GM19395 (cell line): ENCODE measurements at regions not wholly inside any gene's neighbourhood (a gene's known extent, or its start where the extent isn't known, plus 50 kb on each side); places are given as distances from the start of the nearest gene placed in this dataset.

ENCODE experiments used
- ATAC-seq: cut with Tn5 transposase; IDR thresholded peaks from one replicate; pipeline ENCODE4 v1.9.1; 2021; ENCODE audit warnings: mild to moderate bottlenecking, moderate library complexity; ENCODE audit not compliant: unreplicated experiment

DNA sequence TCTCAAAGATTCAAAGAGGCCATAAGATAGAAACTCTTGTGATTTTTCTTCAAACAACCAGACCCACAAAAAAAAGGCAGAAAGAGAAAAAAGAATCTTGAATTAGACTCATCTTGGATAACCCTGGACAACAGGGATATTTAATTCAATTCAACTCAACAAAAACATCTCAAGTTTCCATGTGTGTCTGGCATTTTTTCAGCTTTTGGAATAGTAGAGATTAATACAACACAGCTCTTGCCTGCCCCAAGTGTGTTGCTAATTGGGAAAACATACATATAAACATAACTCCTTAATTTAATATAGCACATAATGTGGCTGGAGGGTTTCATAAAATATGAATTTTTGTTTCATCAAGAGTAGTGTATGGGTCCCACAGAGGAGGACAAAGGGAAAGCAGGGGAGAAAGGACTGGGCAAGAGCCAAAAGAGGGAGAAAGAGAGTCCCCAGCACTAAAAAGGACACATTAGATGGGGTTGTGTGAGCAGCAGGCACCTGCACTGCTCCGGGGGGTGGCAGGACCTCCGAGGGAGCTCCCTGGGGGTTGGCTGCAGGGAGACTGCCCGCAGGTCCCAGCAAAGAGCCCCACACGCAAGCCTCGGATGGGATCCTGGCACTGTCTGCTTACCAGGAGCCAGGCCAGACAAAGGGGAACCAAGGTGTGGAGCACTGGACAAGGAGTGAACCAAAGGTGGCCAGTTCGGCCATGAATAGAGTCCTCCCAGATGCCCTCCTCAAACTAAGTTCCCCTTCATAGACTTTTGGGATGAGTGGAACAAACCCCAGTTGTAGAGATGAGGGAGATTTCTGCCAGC lies 65.6 kb upstream of the TMEM72 start:
- ATAC-seq, result no peak

- no peak for ATAC-seq
Measured at GRCh38 chr10:44847110-44847509, 64.0 kb upstream of the TMEM72 start.

GRCh38 chr10:44848211-44848610 lies 62.9 kb upstream of the TMEM72 start:
- ATAC-seq, result no peak

- no peak for ATAC-seq
Measured at GRCh38 chr10:44849936-44850335, 61.2 kb upstream of the TMEM72 start.

GRCh38 chr10:44850356-44850934 lies 60.7 kb upstream of the TMEM72 start:
- ATAC-seq, result no peak

GRCh38 chr10:44851413-44851812 lies 59.7 kb upstream of the TMEM72 start:
- ATAC-seq, result no peak

- ATAC-seq, result no peak
Measured at GRCh38 chr10:44851881-44852280, 59.3 kb upstream of the TMEM72 start.

DNA sequence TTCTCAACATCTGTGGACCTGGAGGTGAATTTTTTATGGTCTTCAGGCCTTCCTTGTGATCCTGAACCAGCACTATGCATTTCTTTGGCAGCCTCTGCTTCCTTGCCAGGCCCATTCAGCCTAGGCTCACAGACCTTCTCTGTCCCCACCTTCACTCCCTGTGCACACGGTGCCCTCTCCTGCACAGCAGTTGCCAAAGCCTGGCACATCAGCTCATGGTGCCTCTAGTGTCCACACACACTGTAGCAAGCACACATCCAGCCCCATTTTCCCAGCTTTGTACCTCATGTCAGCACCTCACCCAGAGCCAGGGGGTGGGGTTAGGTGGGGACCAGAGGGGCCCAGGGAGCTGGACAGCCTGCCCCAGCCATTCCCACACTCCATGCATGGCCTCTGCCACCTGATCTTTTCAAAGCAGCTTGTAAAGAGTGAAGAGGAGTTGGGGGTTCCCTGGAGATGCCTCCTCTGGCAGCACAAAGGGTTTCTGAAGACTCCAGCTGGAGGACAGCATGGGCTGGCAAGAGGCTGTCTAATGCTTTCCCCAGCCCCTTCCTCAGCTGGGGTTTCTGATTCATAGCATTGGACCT lies 57.9 kb upstream of the TMEM72 start:
- ATAC-seq, result no peak

GRCh38 chr10:44853796-44854195 lies 57.3 kb upstream of the TMEM72 start:
- ATAC-seq, result no peak

GRCh38 chr10:44854693-44855350 lies 56.3 kb upstream of the TMEM72 start:
- ATAC-seq, result no peak

DNA sequence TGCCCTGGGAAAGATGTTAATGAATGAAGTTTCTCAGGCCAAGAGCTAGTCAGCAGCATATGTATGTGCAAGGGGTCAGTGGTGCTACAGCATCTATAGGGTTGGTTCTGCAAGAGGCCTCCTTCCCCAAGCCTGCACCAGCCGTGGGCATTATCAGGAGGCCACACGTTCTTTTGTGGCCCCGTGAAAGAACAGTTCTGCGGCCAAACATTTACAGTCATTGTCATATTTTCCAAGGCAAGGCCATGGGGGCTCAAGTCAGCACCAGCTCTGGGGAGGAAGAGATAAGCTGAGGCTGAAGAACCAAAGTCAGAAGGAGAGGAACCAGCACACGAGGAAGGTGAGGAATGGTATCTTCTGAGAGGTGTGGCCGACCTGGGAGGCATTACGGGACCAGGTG lies 54.4 kb upstream of the TMEM72 start:
- no peak for ATAC-seq

- ATAC-seq, result peak; percentile 71
Measured at GRCh38 chr10:44857363-44858016, 53.6 kb upstream of the TMEM72 start.

DNA sequence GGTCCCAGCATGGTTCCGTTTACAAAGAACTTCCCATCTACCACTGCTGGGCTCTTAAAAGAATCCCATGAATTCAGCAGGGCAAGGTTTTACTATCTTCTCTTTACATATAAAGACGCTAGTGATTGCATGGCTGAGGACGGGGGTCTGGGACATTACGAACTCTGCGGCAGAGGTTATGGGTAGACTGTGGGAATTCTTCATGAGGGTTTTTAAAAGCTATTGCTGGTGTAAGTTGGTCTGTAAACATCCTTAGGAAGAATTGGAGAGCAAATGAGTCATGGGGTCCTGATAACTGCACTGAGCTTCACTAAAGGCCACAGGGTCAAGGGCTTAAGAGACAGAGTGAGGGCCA lies 53.1 kb upstream of the TMEM72 start:
- no peak for ATAC-seq

- ATAC-seq, result no peak
Measured at GRCh38 chr10:44858988-44859387, 52.1 kb upstream of the TMEM72 start.

- ATAC-seq, result no peak
Measured at GRCh38 chr10:44859546-44860285, 51.4 kb upstream of the TMEM72 start.

- no peak for ATAC-seq
Measured at GRCh38 chr10:44860811-44861736, 50.1 kb upstream of the TMEM72 start.
